ENCODE measurements at regions not wholly inside any gene's neighbourhood (a gene's known extent, or its start where the extent isn't known, plus 50 kb on each side); places are given as distances from the start of the nearest gene placed in this dataset.

GRCh38 chr9:26132746-26133312, 454.6 kb upstream of the TUSC1 start:
- WGBS (ENCODE audit: low lambda C conversion rate), result 90% methylated on average over 4 of the region's 4 CpGs

GRCh38 chr9:26131886-26132285, 453.6 kb upstream of the TUSC1 start:
- Histone ChIP-seq H2AFZ (ENCODE audit: low read depth) (peak overlapping the region; percentile 57), H3K36me3 (replicated peaks in 1 of 2; ENCODE audit: control insufficient read depth in 1 of 2, insufficient read depth in 2 of 2, low read length in 1 of 2) (no peaks in the 10 kb centered on the region), H3K27me3 (ENCODE audit: insufficient read depth) (no peaks in the 10 kb centered on the region), H3K79me2 (ENCODE audit: insufficient read depth) (no peaks in the 10 kb centered on the region), H3K9me3 (no peaks in the 10 kb centered on the region), H3K4me2 (no peak overlapping the region), H3K9ac (no peak overlapping the region), H3K9me2 (no peaks in the 10 kb centered on the region; the same call in 1 of the 2 replicates), H3K4me1 (ENCODE audit: control insufficient read depth in 1 of 2, insufficient read depth in 2 of 2, low read depth in 1 of 2, low read length in 1 of 2) (no peaks in the 10 kb centered on the region), H3F3A (replicated peaks; ENCODE audit: insufficient read depth) (no peaks in the 10 kb centered on the region), H4K20me1 (ENCODE audit: insufficient read depth) (no peaks in the 10 kb centered on the region), H3K27ac (ENCODE audit: low read depth in 2 of 2, low read length in 1 of 2) (peak overlapping the region in 1 of 2 experiments; percentile 27; a peak in 2 of 4 replicates), H3K4me3 (ENCODE audit: low read depth in 2 of 2, low read length in 1 of 2) (no peak overlapping the region)
- DNase-seq, result no peak
- no peak for TF ChIP-seq EP300 (IDR thresholded peaks at IDR 0.05; ENCODE audit: borderline replicate concordance in 1 of 2, low read depth in 1 of 2, low read length in 1 of 2)
- TF ChIP-seq TCF12 (IDR thresholded peaks at IDR 0.05), result 0 out of 2 replicates have a peak, but pooled peaks have one; percentile 5
- TF ChIP-seq GABPA (IDR thresholded peaks at IDR 0.05; ENCODE audit: low read depth), result no peak
- peak; percentile 18; the same call in 1 of the 2 replicates for TF ChIP-seq FOSL2 (IDR thresholded peaks at IDR 0.05; ENCODE audit: borderline replicate concordance, low read depth)
- TF ChIP-seq RAD21 (IDR thresholded peaks at IDR 0.05; ENCODE audit: low read length), result no peak
- peak; percentile 13; the same call in 1 of the 2 replicates for TF ChIP-seq JUND (IDR thresholded peaks at IDR 0.05)
- TF ChIP-seq SMC3 (IDR thresholded peaks at IDR 0.05; ENCODE audit: low read depth, low read length), result no peak
- ChIA-PET CTCF (no interaction called here), POLR2A (no interaction called here)
- 67% methylated on average over 1 of the region's 1 CpG for WGBS (ENCODE audit: low lambda C conversion rate)

More at GRCh38 chr9:26132746-26133312, 454.6 kb upstream of the TUSC1 start:
- Histone ChIP-seq H3F3A (replicated peaks; ENCODE audit: insufficient read depth) (no peaks in the 10 kb centered on the region), H3K9me2 (no peaks in the 10 kb centered on the region; the same call in 1 of the 2 replicates), H3K9me3 (no peaks in the 10 kb centered on the region), H3K4me3 (ENCODE audit: low read depth in 2 of 2, low read length in 1 of 2) (no peak overlapping the region), H3K9ac (no peak overlapping the region), H3K4me2 (no peak overlapping the region), H3K27me3 (ENCODE audit: insufficient read depth) (no peaks in the 10 kb centered on the region), H3K79me2 (ENCODE audit: insufficient read depth) (no peaks in the 10 kb centered on the region), H3K4me1 (ENCODE audit: control insufficient read depth in 1 of 2, insufficient read depth in 2 of 2, low read depth in 1 of 2, low read length in 1 of 2) (no peaks in the 10 kb centered on the region), H3K36me3 (replicated peaks in 1 of 2; ENCODE audit: control insufficient read depth in 1 of 2, insufficient read depth in 2 of 2, low read length in 1 of 2) (no peaks in the 10 kb centered on the region), H3K27ac (ENCODE audit: low read depth in 2 of 2, low read length in 1 of 2) (no peak overlapping the region), H2AFZ (ENCODE audit: low read depth) (no peak overlapping the region), H4K20me1 (ENCODE audit: insufficient read depth) (no peaks in the 10 kb centered on the region)
- TF ChIP-seq RXRA (IDR thresholded peaks at IDR 0.05; ENCODE audit: borderline replicate concordance, low read depth), result no peak
- DNase-seq, result no peak
- CTCF ChIA-PET, result no interaction called here
- POLR2A ChIA-PET, result no interaction called here

DNA sequence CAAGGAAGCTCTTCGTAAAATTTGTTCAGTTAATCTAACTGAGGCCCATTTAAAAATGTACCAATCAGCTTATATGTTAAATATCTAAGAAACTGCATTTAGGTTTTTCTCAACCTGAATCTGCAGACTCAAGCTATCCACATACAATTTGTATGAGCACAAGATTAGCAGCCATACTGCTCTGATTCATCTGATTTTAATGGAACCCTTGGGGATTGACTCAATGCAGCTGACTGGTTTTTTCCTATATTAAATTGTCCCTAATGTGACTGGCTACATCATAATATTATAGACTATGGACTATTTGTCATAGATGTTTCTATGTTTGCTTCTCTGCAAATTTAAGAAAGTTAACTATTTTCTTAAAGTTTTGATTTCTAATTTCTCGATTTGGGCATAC, 451.0 kb upstream of the TUSC1 start:
- H3K27me3 ChIP-seq (ENCODE audit: insufficient read depth), result no peaks in the 10 kb centered on the region
- CTCF ChIA-PET, result interaction anchor here (0.7 to 1.2 kb wide), 4 partner anchors 12 to 74 kb away, joined by 3 to 4 read pairs (median 3); no protein-coding TSS in a partner anchor

More for the DNA sequence above, 451.0 kb upstream of the TUSC1 start:
- TF ChIP-seq NRF1 (IDR thresholded peaks at IDR 0.05; ENCODE audit: low read depth, low read length) (no peak), MAX (IDR thresholded peaks at IDR 0.05; ENCODE audit: low read depth) (no peak), NFIC (IDR thresholded peaks at IDR 0.05; ENCODE audit: borderline replicate concordance) (no peak), RXRA (IDR thresholded peaks at IDR 0.05; ENCODE audit: borderline replicate concordance, low read depth) (no peak), YY1 (IDR thresholded peaks at IDR 0.05; ENCODE audit: low read depth) (no peak), SIN3A (IDR thresholded peaks at IDR 0.05; ENCODE audit: borderline replicate concordance, low read depth, low read length) (no peak), EZH2phosphoT487 (IDR thresholded peaks at IDR 0.05; ENCODE audit: borderline replicate concordance, low read depth) (no peak), MXI1 (IDR thresholded peaks at IDR 0.05; ENCODE audit: low read depth, low read length) (no peak)
- TF ChIP-seq, protein P1, sequence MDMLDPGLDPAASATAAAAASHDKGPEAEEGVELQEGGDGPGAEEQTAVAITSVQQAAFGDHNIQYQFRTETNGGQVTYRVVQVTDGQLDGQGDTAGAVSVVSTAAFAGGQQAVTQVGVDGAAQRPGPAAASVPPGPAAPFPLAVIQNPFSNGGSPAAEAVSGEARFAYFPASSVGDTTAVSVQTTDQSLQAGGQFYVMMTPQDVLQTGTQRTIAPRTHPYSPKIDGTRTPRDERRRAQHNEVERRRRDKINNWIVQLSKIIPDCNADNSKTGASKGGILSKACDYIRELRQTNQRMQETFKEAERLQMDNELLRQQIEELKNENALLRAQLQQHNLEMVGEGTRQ (IDR thresholded peaks at IDR 0.05; ENCODE audit: borderline replicate concordance, low read depth, low read length), result no peak
- POLR2A ChIA-PET, result no interaction called here
- WGBS (ENCODE audit: low lambda C conversion rate), result 74% methylated on average over 2 of the region's 2 CpGs
- Histone ChIP-seq H3K27ac (ENCODE audit: low read depth in 2 of 2, low read length in 1 of 2) (no peak overlapping the region), H3K9me3 (no peaks in the 10 kb centered on the region), H3K9ac (no peak overlapping the region), H3K4me3 (ENCODE audit: low read depth in 2 of 2, low read length in 1 of 2) (no peak overlapping the region), H2AFZ (ENCODE audit: low read depth) (no peak overlapping the region), H4K20me1 (ENCODE audit: insufficient read depth) (no peaks in the 10 kb centered on the region), H3F3A (replicated peaks; ENCODE audit: insufficient read depth) (no peaks in the 10 kb centered on the region), H3K79me2 (ENCODE audit: insufficient read depth) (no peaks in the 10 kb centered on the region), H3K36me3 (replicated peaks in 1 of 2; ENCODE audit: control insufficient read depth in 1 of 2, insufficient read depth in 2 of 2, low read length in 1 of 2) (no peaks in the 10 kb centered on the region), H3K9me2 (no peaks in the 10 kb centered on the region), H3K4me2 (no peak overlapping the region), H3K4me1 (ENCODE audit: control insufficient read depth in 1 of 2, insufficient read depth in 2 of 2, low read depth in 1 of 2, low read length in 1 of 2) (no peaks in the 10 kb centered on the region; a peak in 1 of 4 replicates)
- DNase-seq, result no peak

Data from SK-N-SH (cell line).